ENCODE measurements at regions not wholly inside any gene's neighbourhood (a gene's known extent, or its start where the extent isn't known, plus 50 kb on each side); places are given as distances from the start of the nearest gene placed in this dataset.

DNA sequence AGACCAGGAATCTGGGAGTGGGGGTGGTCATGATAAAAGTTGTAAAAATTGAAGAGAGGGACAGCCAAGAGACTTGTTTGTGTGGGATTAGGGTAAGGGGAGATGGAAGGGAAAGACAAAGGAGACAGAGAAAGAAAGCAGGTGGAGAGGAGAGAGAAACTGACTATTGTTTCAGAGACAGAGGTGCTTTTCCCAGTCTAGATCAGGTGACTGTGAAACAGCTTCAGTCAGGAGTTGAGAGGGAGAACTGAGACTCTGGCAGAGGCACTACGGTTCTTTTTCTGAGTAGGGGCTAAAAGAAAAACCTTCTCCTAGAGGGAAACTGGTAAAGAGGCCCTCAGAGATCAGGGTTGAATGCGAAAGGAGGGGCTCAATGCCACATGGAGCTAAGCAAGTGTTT is 106.4 kb downstream of the KDR start:
- no peak for DNase-seq
- TF ChIP-seq, protein P1, sequence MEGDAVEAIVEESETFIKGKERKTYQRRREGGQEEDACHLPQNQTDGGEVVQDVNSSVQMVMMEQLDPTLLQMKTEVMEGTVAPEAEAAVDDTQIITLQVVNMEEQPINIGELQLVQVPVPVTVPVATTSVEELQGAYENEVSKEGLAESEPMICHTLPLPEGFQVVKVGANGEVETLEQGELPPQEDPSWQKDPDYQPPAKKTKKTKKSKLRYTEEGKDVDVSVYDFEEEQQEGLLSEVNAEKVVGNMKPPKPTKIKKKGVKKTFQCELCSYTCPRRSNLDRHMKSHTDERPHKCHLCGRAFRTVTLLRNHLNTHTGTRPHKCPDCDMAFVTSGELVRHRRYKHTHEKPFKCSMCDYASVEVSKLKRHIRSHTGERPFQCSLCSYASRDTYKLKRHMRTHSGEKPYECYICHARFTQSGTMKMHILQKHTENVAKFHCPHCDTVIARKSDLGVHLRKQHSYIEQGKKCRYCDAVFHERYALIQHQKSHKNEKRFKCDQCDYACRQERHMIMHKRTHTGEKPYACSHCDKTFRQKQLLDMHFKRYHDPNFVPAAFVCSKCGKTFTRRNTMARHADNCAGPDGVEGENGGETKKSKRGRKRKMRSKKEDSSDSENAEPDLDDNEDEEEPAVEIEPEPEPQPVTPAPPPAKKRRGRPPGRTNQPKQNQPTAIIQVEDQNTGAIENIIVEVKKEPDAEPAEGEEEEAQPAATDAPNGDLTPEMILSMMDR (IDR thresholded peaks at IDR 0.05; ENCODE audit: low read depth, low read length, missing control alignments): no peak
- in situ Hi-C loops (cut with HindIII; ENCODE audit: low pct_ligation_motif_present, low sequenced_read_pairs): no loop called here
- Histone ChIP-seq H3K4me3 (ENCODE audit: low read depth, low read length) (no peak overlapping the region), H3K27me3 (replicated peaks) (no peaks in the 10 kb centered on the region), H3K27ac (peak overlapping the region; percentile 65), H3K36me3 (replicated peaks) (no peaks in the 10 kb centered on the region)

DNA sequence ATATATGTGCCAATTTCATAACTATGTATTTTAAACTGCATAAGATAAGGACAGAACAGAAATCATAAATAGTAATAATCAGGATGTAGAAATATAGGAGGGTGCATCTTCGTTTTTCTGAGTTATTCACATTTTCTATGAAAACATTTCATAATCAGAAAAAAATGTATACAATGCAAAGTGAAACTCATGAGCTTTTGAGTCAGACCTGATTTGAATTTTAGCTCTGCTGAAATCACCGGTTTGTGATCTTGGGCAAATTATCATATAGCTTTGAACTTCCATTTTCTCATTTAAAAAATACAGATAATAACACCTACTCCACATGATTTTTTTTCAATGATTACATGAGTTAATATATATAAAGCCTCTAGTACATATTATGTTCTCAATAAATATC is 106.9 kb downstream of the KDR start:
- in situ Hi-C loops (cut with HindIII; ENCODE audit: low pct_ligation_motif_present, low sequenced_read_pairs): no loop called here
- H3K4me3 ChIP-seq (ENCODE audit: low read depth, low read length): no peak overlapping the region
- no peaks in the 10 kb centered on the region for H3K27me3 ChIP-seq (replicated peaks)
- DNase-seq: no peak
- TF ChIP-seq, protein P1 (IDR thresholded peaks at IDR 0.05; ENCODE audit: low read depth, low read length, missing control alignments): no peak
- H3K27ac ChIP-seq: peak overlapping the region; percentile 65
- no peaks in the 10 kb centered on the region for H3K36me3 ChIP-seq (replicated peaks)

DNA sequence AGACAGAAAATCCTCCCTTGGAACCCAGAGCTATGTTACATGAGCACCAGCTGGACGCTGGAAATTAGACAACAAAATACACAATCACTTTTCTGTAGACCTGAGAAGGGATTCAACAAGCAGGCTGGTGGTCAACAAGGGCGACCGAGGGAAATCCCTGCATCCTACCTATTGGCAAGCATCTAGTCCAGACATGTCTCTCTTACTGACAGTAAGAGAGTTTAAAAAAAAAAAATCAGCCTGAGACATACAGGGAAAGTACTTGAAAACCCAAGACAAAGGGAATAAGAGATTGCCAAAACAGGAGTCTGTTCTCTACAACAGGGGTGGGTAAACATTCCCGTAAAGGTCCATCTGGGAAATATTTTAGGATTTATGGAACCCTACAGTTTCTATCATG is 108.0 kb downstream of the KDR start:
- no peak for DNase-seq
- H3K27me3 ChIP-seq (replicated peaks): no peaks in the 10 kb centered on the region
- in situ Hi-C loops (cut with HindIII; ENCODE audit: low pct_ligation_motif_present, low sequenced_read_pairs): no loop called here
- no peaks in the 10 kb centered on the region for H3K36me3 ChIP-seq (replicated peaks)
- no peak overlapping the region for H3K27ac ChIP-seq
- no peak overlapping the region for H3K4me3 ChIP-seq (ENCODE audit: low read depth, low read length)
- TF ChIP-seq, protein P1 (IDR thresholded peaks at IDR 0.05; ENCODE audit: low read depth, low read length, missing control alignments): no peak

DNA sequence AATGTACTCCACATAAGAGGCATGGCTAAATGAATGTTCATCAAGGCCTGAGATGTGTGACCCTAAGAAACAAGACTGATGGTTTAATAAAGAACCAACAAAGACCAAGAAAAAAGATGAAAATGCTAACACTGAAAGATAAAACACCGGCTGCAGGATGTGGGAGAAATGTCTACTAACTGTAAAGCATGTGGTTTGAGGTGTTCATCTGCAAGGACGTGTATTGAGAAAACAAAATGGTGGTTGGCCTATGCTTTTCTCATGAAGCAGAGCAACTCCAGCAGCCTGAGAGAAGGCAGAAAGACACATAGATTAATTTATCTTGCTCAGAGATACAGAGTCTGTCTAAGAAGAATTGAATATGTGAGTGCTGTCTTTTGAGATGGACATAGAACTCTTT is 109.3 kb downstream of the KDR start:
- no peaks in the 10 kb centered on the region for H3K27me3 ChIP-seq (replicated peaks)
- no peak overlapping the region for H3K27ac ChIP-seq
- TF ChIP-seq, protein P1 (IDR thresholded peaks at IDR 0.05; ENCODE audit: low read depth, low read length, missing control alignments): no peak
- DNase-seq: no peak
- in situ Hi-C loops (cut with HindIII; ENCODE audit: low pct_ligation_motif_present, low sequenced_read_pairs): no loop called here
- no peak overlapping the region for H3K4me3 ChIP-seq (ENCODE audit: low read depth, low read length)
- no peaks in the 10 kb centered on the region for H3K36me3 ChIP-seq (replicated peaks)

DNA sequence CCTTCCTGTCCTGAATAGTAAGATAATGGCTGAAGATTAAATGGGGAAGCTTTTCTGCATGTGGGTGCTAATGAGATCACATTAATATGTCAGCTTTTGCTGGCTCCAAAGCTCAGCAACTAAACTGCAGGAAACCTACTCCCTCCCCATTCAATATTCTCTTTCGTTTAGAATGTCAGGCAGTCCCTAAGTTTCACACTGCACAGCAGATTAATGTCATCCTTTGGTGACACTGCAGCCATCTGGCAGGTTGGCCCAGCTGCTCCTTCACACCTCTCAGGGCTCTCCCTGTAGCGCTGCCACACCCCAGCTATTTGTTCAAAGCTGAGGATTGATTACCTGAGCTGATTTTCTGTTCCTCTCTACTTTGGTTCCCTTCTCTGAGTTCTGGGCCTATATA is 110.5 kb downstream of the KDR start:
- no peak for DNase-seq
- H3K36me3 ChIP-seq (replicated peaks): no peaks in the 10 kb centered on the region
- in situ Hi-C loops (cut with HindIII; ENCODE audit: low pct_ligation_motif_present, low sequenced_read_pairs): no loop called here
- H3K4me3 ChIP-seq (ENCODE audit: low read depth, low read length): no peak overlapping the region
- H3K27ac ChIP-seq: no peak overlapping the region
- H3K27me3 ChIP-seq (replicated peaks): no peaks in the 10 kb centered on the region
- TF ChIP-seq, protein P1 (IDR thresholded peaks at IDR 0.05; ENCODE audit: low read depth, low read length, missing control alignments): no peak

DNA sequence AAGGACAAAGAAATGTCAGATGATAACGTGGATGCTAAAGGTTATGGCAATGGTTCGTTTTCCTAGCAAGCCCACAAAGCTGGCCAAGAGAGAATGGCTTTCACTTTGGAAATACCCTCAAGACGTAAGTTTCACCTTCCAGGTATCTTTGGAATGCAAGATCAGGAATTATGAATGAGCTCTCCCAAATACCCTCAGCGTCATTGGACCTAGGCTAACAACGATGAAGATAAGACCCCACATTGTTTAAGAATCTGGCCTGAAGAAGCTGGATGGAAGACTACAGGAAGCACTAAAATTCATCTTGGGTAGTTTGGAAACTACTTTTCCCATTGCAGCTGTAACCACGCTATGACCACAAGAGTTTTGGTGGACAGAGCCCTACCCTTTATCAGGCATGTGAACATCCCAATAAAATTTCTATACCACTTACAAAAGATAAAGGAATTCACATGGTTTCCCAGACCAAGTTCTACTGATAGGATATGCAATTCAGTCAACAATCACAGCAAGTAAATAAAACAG is 111.9 kb downstream of the KDR start:
- Histone ChIP-seq H3K4me3 (ENCODE audit: low read depth, low read length) (no peak overlapping the region), H3K27ac (no peak overlapping the region), H3K36me3 (replicated peaks) (no peaks in the 10 kb centered on the region), H3K27me3 (replicated peaks) (no peaks in the 10 kb centered on the region)
- TF ChIP-seq, protein P1 (IDR thresholded peaks at IDR 0.05; ENCODE audit: low read depth, low read length, missing control alignments): no peak
- in situ Hi-C loops (cut with HindIII; ENCODE audit: low pct_ligation_motif_present, low sequenced_read_pairs): no loop called here
- no peak for DNase-seq

All from brain microvascular endothelial cell (primary cell).